Naive thymus-derived CD4-positive, alpha-beta T cell (primary cell): ENCODE measurements at regions not wholly inside any gene's neighbourhood (a gene's known extent, or its start where the extent isn't known, plus 50 kb on each side); places are given as distances from the start of the nearest gene placed in this dataset.

ENCODE experiments used
- ATAC-seq: fragments of 150-1000 bp; cut with Tn5 transposase; 2 replicates; pipeline ENCODE4 v1.10.0; 2021; ENCODE audit warnings: mild to moderate bottlenecking, moderate library complexity
- CTCF ChIA-PET: fragments of 350-600 bp; sonication (Branson Sonifier 250); formaldehyde crosslinking; loops from one replicate; lab custom pipeline; 2021; ENCODE audit warnings: antibody characterized with exemption; lab: Charles Lee
- POLR2A ChIA-PET: fragments of 350-600 bp; sonication (Branson Sonifier 250); formaldehyde crosslinking; loops from one replicate; lab custom pipeline; 2021; ENCODE audit warnings: antibody characterized with exemption, inconsistent platforms; lab: Charles Lee
- DNase-seq, 9 donors: peaks; one replicate each; pipeline versions ENCODE4 v3.0.0 to v3.0.0-alpha.2; 2020 to 2022; ENCODE audit warnings: mixed read lengths in 1 of 9
- H3K27ac ChIP-seq: one replicate; pipeline ENCODE4 v1.7.0; 2013; ENCODE audit warnings: mild to moderate bottlenecking, low read depth, low read length, moderate library complexity
- H3K27me3 ChIP-seq, 2 donors: one replicate each; pipeline ENCODE4 v1.7.0; 2013; ENCODE audit warnings: low read length in 2 of 2, mild to moderate bottlenecking in 2 of 2, moderate library complexity in 2 of 2; ENCODE audit not compliant: control insufficient read depth in 2 of 2, insufficient read depth in 2 of 2
- H3K36me3 ChIP-seq, 3 experiments: 1 replicate in 2 of 3; 2 replicates in 1 of 3; pipeline ENCODE4 v1.7.0; 2013; ENCODE audit warnings: low read length in 3 of 3, mild to moderate bottlenecking in 3 of 3, moderate library complexity in 1 of 3; ENCODE audit not compliant: insufficient read depth in 3 of 3, control insufficient read depth in 2 of 3
- H3K4me1 ChIP-seq, 2 donors: one replicate each; pipeline ENCODE4 v1.7.0; 2013; ENCODE audit warnings: low read length in 2 of 2, mild to moderate bottlenecking in 2 of 2, moderate library complexity in 1 of 2; ENCODE audit not compliant: control insufficient read depth in 2 of 2, insufficient read depth in 2 of 2
- H3K4me3 ChIP-seq: 2 replicates; pipeline ENCODE4 v1.7.0; 2013; ENCODE audit warnings: mild to moderate bottlenecking, low read length
- H3K9me3 ChIP-seq, 3 experiments: 1 replicate in 2 of 3; 2 replicates in 1 of 3; pipeline ENCODE4 v1.7.0; 2013; ENCODE audit warnings: low read length in 3 of 3; ENCODE audit not compliant: control insufficient read depth in 2 of 3
- H3K27ac Mint-ChIP-seq, 9 donors: one replicate each; pipeline ENCODE4 v1.8.0; 2020 to 2022; ENCODE audit warnings: mixed read lengths in 9 of 9, mild to moderate bottlenecking in 8 of 9, moderate library complexity in 5 of 9, inconsistent platforms in 2 of 9
- H3K27me3 Mint-ChIP-seq, 5 donors: one replicate each; pipeline ENCODE4 v1.8.0; 2021 to 2022; ENCODE audit warnings: mixed read lengths in 5 of 5, mild to moderate bottlenecking in 1 of 5
- H3K36me3 Mint-ChIP-seq, 5 donors: one replicate each; pipeline ENCODE4 v1.8.0; 2020 to 2022; ENCODE audit warnings: mixed read lengths in 5 of 5, mild to moderate bottlenecking in 3 of 5, inconsistent platforms in 1 of 5
- H3K4me1 Mint-ChIP-seq, 7 donors: one replicate each; pipeline ENCODE4 v1.8.0; 2020 to 2022; ENCODE audit warnings: mixed read lengths in 7 of 7, mild to moderate bottlenecking in 3 of 7, inconsistent platforms in 1 of 7
- H3K4me3 Mint-ChIP-seq, 10 donors: one replicate each; pipeline ENCODE4 v1.8.0; 2020 to 2022; ENCODE audit warnings: mild to moderate bottlenecking in 10 of 10, mixed read lengths in 10 of 10, moderate library complexity in 6 of 10, inconsistent platforms in 2 of 10
- H3K9me3 Mint-ChIP-seq, 11 donors: one replicate each; pipeline ENCODE4 v1.8.0; 2020 to 2022; ENCODE audit warnings: mixed read lengths in 11 of 11, mild to moderate bottlenecking in 4 of 11, inconsistent platforms in 1 of 11, moderate library complexity in 1 of 11
- intact Hi-C, 2 donors: fragments of 100-400 bp; cut with micrococcal nuclease; formaldehyde crosslinking; loops; one replicate each; pipeline ENCODE4 v1.15.1; 2023

DNA sequence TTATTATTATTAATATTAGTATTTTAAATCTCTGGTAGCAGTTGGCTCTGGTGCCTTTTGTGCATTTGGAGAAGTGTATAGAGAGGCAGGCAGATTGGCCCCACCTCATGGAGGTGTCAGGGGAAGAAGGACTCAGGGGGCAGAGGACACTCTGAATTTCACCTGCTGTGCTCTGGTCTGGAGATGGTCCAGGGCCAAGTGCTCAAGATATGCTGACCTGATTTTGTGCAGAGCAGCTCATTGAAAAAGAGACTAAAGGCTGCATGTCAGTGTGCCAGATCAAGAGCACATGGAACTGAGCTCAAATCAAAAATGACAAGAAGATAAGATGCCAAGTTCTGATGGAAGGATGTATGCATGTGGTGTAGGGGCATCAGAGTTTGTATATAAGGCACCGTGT is 323.6 kb upstream of the TNP1 start:
- Histone ChIP-seq H3K9me3 (no peaks in the 10 kb centered on the region), H3K27me3 (no peaks in the 10 kb centered on the region), H3K36me3 (no peaks in the 10 kb centered on the region), H3K27ac (no peak overlapping the region), H3K4me1 (no peaks in the 10 kb centered on the region), H3K4me3 (no peak overlapping the region)
- H3K36me3 Mint-ChIP-seq: no peaks in the 10 kb centered on the region
- no peak for DNase-seq
- CTCF ChIA-PET: no interaction called here
- H3K9me3 Mint-ChIP-seq: peaks cover 0 to 6% (median 0%) of the 10 kb centered on the region in 11 donors
- no peak overlapping the region for H3K4me3 Mint-ChIP-seq
- H3K27me3 Mint-ChIP-seq: peaks cover 0 to 6% (median 4%) of the 10 kb centered on the region in 5 donors
- intact Hi-C loops: no loop called here
- POLR2A ChIA-PET: no interaction called here
- H3K4me1 Mint-ChIP-seq: peaks cover 0 to 2% (median 0%) of the 10 kb centered on the region in 7 donors
- no peak for ATAC-seq
- no peak overlapping the region for H3K27ac Mint-ChIP-seq

GRCh38 chr2:217182926-217183325 is 323.1 kb upstream of the TNP1 start:
- Mint-ChIP-seq H3K9me3 (peaks cover 0 to 9% (median 0%) of the 10 kb centered on the region in 11 donors), H3K4me3 (no peak overlapping the region), H3K36me3 (peaks cover 0 to 2% (median 0%) of the 10 kb centered on the region in 5 donors), H3K27ac (no peak overlapping the region), H3K27me3 (peaks cover 0 to 6% (median 4%) of the 10 kb centered on the region in 5 donors), H3K4me1 (peaks cover 0 to 2% (median 0%) of the 10 kb centered on the region in 7 donors)
- CTCF ChIA-PET: no interaction called here
- intact Hi-C loops: no loop called here
- H3K27me3 ChIP-seq: no peaks in the 10 kb centered on the region
- H3K27ac ChIP-seq: no peak overlapping the region
- no peaks in the 10 kb centered on the region for H3K4me1 ChIP-seq
- no peak overlapping the region for H3K4me3 ChIP-seq
- ATAC-seq: no peak
- DNase-seq: no peak
- H3K9me3 ChIP-seq: no peaks in the 10 kb centered on the region
- no peaks in the 10 kb centered on the region for H3K36me3 ChIP-seq
- POLR2A ChIA-PET: no interaction called here

DNA sequence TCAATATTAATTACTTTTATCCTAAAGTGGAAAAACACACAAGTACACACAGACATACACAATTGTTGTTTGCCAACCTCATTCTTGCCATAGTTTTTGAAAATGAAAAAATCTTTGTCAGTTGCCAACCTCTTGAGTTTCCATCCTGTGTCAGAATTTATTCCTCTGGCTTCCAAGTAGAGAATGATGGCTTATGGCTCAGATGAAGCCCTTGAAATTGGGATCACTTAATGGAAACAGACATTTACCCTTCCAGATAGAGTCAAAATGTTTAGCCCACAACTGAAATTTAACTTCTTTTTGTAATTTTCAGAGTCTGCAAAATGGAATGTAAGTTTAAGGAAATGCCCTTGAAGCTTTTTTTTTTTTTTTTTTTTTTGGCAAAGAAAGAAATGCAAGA is 321.6 kb upstream of the TNP1 start:
- H3K27me3 Mint-ChIP-seq: peaks cover 0 to 4% (median 0%) of the 10 kb centered on the region in 5 donors
- Histone ChIP-seq H3K36me3 (no peaks in the 10 kb centered on the region), H3K4me1 (no peaks in the 10 kb centered on the region), H3K27me3 (no peaks in the 10 kb centered on the region), H3K9me3 (no peaks in the 10 kb centered on the region), H3K4me3 (no peak overlapping the region), H3K27ac (no peak overlapping the region)
- no peak for ATAC-seq
- peaks cover 0 to 9% (median 0%) of the 10 kb centered on the region in 11 donors for H3K9me3 Mint-ChIP-seq
- DNase-seq: no peak
- POLR2A ChIA-PET: no interaction called here
- peaks cover 0 to 2% (median 0%) of the 10 kb centered on the region in 5 donors for H3K36me3 Mint-ChIP-seq
- peaks cover 0 to 2% (median 0%) of the 10 kb centered on the region in 7 donors for H3K4me1 Mint-ChIP-seq
- CTCF ChIA-PET: no interaction called here
- intact Hi-C loops: no loop called here
- H3K4me3 Mint-ChIP-seq: no peak overlapping the region
- H3K27ac Mint-ChIP-seq: no peak overlapping the region

GRCh38 chr2:217179854-217180253 is 320.0 kb upstream of the TNP1 start:
- no peaks in the 10 kb centered on the region for H3K36me3 ChIP-seq
- ChIA-PET CTCF (no interaction called here), POLR2A (no interaction called here)
- no peak overlapping the region for H3K4me3 ChIP-seq
- Mint-ChIP-seq H3K9me3 (peaks cover 0 to 9% (median 3%) of the 10 kb centered on the region in 11 donors), H3K4me1 (peaks cover 0 to 2% (median 0%) of the 10 kb centered on the region in 7 donors), H3K27me3 (peaks cover 0 to 4% (median 0%) of the 10 kb centered on the region in 5 donors), H3K27ac (no peak overlapping the region), H3K36me3 (peaks cover 0 to 2% (median 0%) of the 10 kb centered on the region in 5 donors), H3K4me3 (no peak overlapping the region)
- no peaks in the 10 kb centered on the region for H3K27me3 ChIP-seq
- intact Hi-C loops: no loop called here
- no peaks in the 10 kb centered on the region for H3K9me3 ChIP-seq
- no peak for ATAC-seq
- no peak overlapping the region for H3K27ac ChIP-seq
- DNase-seq: no peak
- H3K4me1 ChIP-seq: no peaks in the 10 kb centered on the region

- Histone ChIP-seq H3K27me3 (no peaks in the 10 kb centered on the region), H3K9me3 (no peaks in the 10 kb centered on the region), H3K36me3 (no peaks in the 10 kb centered on the region), H3K4me1 (no peaks in the 10 kb centered on the region), H3K27ac (no peak overlapping the region), H3K4me3 (no peak overlapping the region)
- intact Hi-C loops: no loop called here
- no peak for DNase-seq
- POLR2A ChIA-PET: no interaction called here
- peaks cover 0 to 2% (median 0%) of the 10 kb centered on the region in 5 donors for H3K36me3 Mint-ChIP-seq
- H3K4me1 Mint-ChIP-seq: peaks cover 0 to 2% (median 0%) of the 10 kb centered on the region in 7 donors
- CTCF ChIA-PET: no interaction called here
- H3K27ac Mint-ChIP-seq: no peak overlapping the region
- peaks cover 0 to 9% (median 0%) of the 10 kb centered on the region in 5 donors for H3K27me3 Mint-ChIP-seq
- no peak overlapping the region for H3K4me3 Mint-ChIP-seq
- H3K9me3 Mint-ChIP-seq: peaks cover 0 to 9% (median 3%) of the 10 kb centered on the region in 11 donors
- no peak for ATAC-seq
Observed at GRCh38 chr2:217178341-217178740, 318.5 kb upstream of the TNP1 start.

GRCh38 chr2:217177720-217178119 is 317.9 kb upstream of the TNP1 start:
- intact Hi-C loops: no loop called here
- H3K4me3 ChIP-seq: no peak overlapping the region
- Mint-ChIP-seq H3K9me3 (peaks cover 0 to 9% (median 3%) of the 10 kb centered on the region in 11 donors), H3K4me3 (no peak overlapping the region), H3K27me3 (peaks cover 0 to 9% (median 0%) of the 10 kb centered on the region in 5 donors), H3K4me1 (no peaks in the 10 kb centered on the region), H3K27ac (no peak overlapping the region), H3K36me3 (peaks cover 0 to 2% (median 0%) of the 10 kb centered on the region in 5 donors)
- no peak for DNase-seq
- no peak for ATAC-seq
- no peaks in the 10 kb centered on the region for H3K4me1 ChIP-seq
- CTCF ChIA-PET: no interaction called here
- no peaks in the 10 kb centered on the region for H3K36me3 ChIP-seq
- H3K9me3 ChIP-seq: no peaks in the 10 kb centered on the region
- H3K27ac ChIP-seq: no peak overlapping the region
- H3K27me3 ChIP-seq: no peaks in the 10 kb centered on the region
- POLR2A ChIA-PET: no interaction called here

GRCh38 chr2:217171874-217172273 is 312.0 kb upstream of the TNP1 start:
- no peaks in the 10 kb centered on the region for H3K36me3 ChIP-seq
- Mint-ChIP-seq H3K4me3 (no peak overlapping the region), H3K4me1 (no peaks in the 10 kb centered on the region), H3K27ac (no peak overlapping the region), H3K27me3 (peaks cover 4 to 16% (median 7%) of the 10 kb centered on the region in 5 donors), H3K9me3 (peaks cover 0 to 12% (median 4%) of the 10 kb centered on the region in 11 donors), H3K36me3 (no peaks in the 10 kb centered on the region)
- intact Hi-C loops: no loop called here
- H3K27ac ChIP-seq: no peak overlapping the region
- no peaks in the 10 kb centered on the region for H3K27me3 ChIP-seq
- H3K4me3 ChIP-seq: no peak overlapping the region
- ATAC-seq (no peak), DNase-seq (no peak)
- ChIA-PET CTCF (no interaction called here), POLR2A (no interaction called here)
- H3K4me1 ChIP-seq: no peaks in the 10 kb centered on the region
- H3K9me3 ChIP-seq: no peaks in the 10 kb centered on the region
